Duodenal mucosa (tissue), 2 donors: ENCODE measurements at regions not wholly inside any gene's neighbourhood (a gene's known extent, or its start where the extent isn't known, plus 50 kb on each side); places are given as distances from the start of the nearest gene placed in this dataset.

Experiments used
- H3K27ac ChIP-seq: one replicate; pipeline ENCODE4 v1.7.0; 2013; ENCODE audit warnings: low read depth, low read length
- H3K27me3 ChIP-seq, 2 donors: one replicate each; pipeline ENCODE4 v1.7.0; 2013; ENCODE audit warnings: low read length in 2 of 2, control low read depth in 1 of 2; ENCODE audit not compliant: insufficient read depth in 2 of 2, control insufficient read depth in 1 of 2
- H3K36me3 ChIP-seq, 2 donors: one replicate each; pipeline ENCODE4 v1.7.0; 2013; ENCODE audit warnings: low read length in 2 of 2, control low read depth in 1 of 2; ENCODE audit not compliant: insufficient read depth in 2 of 2, control insufficient read depth in 1 of 2
- H3K4me1 ChIP-seq, 2 donors: one replicate each; pipeline ENCODE4 v1.7.0; 2013; ENCODE audit warnings: low read length in 2 of 2, control low read depth in 1 of 2; ENCODE audit not compliant: insufficient read depth in 2 of 2, control insufficient read depth in 1 of 2
- H3K4me3 ChIP-seq, 2 donors: one replicate each; pipeline ENCODE4 v1.7.0; 2013; ENCODE audit warnings: low read length in 2 of 2, low read depth in 1 of 2
- H3K9ac ChIP-seq, 2 donors: one replicate each; pipeline ENCODE4 v1.7.0; 2013; ENCODE audit warnings: low read length in 2 of 2, low read depth in 1 of 2
- H3K9me3 ChIP-seq, 2 donors: one replicate each; pipeline ENCODE4 v1.7.0; 2013; ENCODE audit warnings: low read length in 2 of 2, control low read depth in 1 of 2; ENCODE audit not compliant: control insufficient read depth in 1 of 2

DNA sequence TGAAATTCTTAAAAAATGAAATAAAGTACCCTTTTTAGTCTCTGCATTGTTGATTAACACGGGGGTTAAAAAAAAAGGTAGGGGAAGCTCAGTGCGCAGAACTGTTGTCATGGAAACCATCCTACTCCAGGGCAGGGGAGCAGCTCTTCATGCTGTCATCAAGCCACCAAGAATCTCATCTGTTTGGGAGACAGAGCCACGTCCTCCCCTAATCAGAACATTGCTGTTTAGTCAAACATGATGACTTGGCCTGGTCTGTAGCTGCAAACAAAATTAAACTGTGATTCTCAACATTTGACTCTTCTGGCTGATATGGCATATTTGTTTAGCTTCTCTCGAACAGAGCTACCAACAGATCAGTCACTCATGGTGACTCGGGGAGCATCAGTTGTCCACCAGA lies 254.4 kb upstream of the KLF14 start:
- Histone ChIP-seq H3K27ac (no peak overlapping the region), H3K9me3 (no peaks in the 10 kb centered on the region), H3K36me3 (peaks cover 0 to 1% of the 10 kb centered on the region in 2 donors), H3K4me3 (no peak overlapping the region), H3K4me1 (peaks cover 40 to 41% of the 10 kb centered on the region in 2 donors), H3K9ac (no peak overlapping the region), H3K27me3 (no peaks in the 10 kb centered on the region)

- H3K9me3 ChIP-seq: no peaks in the 10 kb centered on the region
- no peak overlapping the region for H3K4me3 ChIP-seq
- peaks cover 46% of the 10 kb centered on the region in 2 donors for H3K4me1 ChIP-seq
- no peak overlapping the region for H3K9ac ChIP-seq
- no peaks in the 10 kb centered on the region for H3K27me3 ChIP-seq
- H3K36me3 ChIP-seq: no peaks in the 10 kb centered on the region
- no peak overlapping the region for H3K27ac ChIP-seq
These were observed 255.2 kb upstream of the KLF14 start for GRCh38 chr7:130989101-130989795.

- Histone ChIP-seq H3K27ac (no peak overlapping the region), H3K36me3 (no peaks in the 10 kb centered on the region), H3K4me3 (no peak overlapping the region), H3K9ac (no peak overlapping the region), H3K9me3 (no peaks in the 10 kb centered on the region), H3K4me1 (peaks cover 50% of the 10 kb centered on the region in 2 donors), H3K27me3 (no peaks in the 10 kb centered on the region)
These were observed 256.3 kb upstream of the KLF14 start for GRCh38 chr7:130990178-130990832.

DNA sequence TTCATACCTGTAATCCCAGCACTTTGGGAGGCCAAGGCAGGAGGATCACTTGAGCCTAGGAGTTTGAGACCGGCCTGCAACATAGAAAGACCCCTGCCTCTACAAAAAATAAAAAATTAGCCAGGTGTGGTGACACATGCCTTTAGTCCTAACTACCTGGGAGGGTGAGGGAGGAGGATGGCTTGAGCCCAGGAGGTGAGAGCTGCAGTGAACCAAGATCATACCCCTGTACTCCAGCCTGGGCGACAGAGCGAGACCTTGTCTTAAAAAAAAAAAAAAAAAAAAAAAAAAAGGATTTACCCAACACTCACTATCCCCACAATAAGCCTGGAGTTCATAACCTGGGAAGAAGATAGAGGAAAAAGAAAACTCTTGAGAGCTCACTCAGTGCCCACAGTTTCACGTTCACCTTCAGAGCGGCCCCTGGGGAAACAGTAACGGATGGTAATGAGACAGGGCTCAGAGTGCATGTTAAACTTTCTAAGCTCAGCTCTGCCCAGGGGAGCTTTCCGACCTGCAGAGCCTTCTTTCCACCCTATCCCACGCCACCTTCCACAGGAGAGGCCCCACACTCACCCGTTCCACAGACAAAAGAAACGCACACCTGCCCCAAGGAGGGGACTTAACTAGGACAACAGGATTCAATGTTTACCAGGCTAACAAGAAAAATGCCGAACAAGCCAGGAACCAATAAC lies 259.8 kb upstream of the KLF14 start:
- Histone ChIP-seq H3K4me1 (peaks cover 56 to 61% of the 10 kb centered on the region in 2 donors), H3K9ac (peak overlapping the region in 1 of 2 donors; percentile 3), H3K27me3 (no peaks in the 10 kb centered on the region), H3K4me3 (peak overlapping the region in 1 of 2 donors; percentile 18), H3K36me3 (no peaks in the 10 kb centered on the region), H3K27ac (peak overlapping the region; percentile 57), H3K9me3 (no peaks in the 10 kb centered on the region)

DNA sequence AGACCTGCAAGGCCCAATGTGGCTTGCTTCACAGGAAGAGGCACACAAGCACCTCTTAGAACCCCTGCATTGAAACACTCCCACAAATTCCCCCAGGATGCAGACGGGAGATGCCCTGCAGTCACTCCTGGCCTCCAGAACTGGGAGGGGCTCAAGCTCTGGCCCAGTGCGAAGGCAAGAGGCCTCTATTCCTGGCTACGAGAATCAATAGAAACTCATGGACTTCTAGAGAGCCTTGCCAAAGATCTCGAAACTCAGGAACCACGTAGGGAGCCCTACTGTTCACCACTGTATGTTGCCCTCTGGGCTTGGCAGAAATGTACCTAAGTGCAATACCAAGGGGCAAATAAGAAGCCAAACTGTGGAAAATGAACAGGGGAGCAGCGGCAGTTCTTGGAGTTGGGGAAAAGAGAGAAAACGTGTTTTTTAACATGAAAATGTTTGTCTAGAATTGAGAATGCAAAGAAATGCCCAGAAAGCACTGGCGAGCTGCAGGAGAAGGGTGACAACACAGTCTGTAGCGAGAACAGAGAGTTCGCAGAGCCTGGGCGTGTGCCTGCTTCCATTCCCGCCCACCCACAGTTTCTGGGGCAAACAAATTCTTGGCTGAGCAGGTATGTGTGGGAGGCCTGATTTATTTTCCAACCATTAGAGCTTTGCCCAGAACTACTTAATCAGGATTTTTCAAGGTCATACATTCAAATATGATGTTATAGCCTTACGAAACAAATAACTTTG lies 260.5 kb upstream of the KLF14 start:
- Histone ChIP-seq H3K9ac (peak overlapping the region in 1 of 2 donors; percentile 3), H3K4me3 (peak overlapping the region in 1 of 2 donors; percentile 18), H3K36me3 (no peaks in the 10 kb centered on the region), H3K27ac (peak overlapping the region; percentile 57), H3K27me3 (no peaks in the 10 kb centered on the region), H3K9me3 (no peaks in the 10 kb centered on the region), H3K4me1 (peaks cover 59% of the 10 kb centered on the region in 2 donors)

DNA sequence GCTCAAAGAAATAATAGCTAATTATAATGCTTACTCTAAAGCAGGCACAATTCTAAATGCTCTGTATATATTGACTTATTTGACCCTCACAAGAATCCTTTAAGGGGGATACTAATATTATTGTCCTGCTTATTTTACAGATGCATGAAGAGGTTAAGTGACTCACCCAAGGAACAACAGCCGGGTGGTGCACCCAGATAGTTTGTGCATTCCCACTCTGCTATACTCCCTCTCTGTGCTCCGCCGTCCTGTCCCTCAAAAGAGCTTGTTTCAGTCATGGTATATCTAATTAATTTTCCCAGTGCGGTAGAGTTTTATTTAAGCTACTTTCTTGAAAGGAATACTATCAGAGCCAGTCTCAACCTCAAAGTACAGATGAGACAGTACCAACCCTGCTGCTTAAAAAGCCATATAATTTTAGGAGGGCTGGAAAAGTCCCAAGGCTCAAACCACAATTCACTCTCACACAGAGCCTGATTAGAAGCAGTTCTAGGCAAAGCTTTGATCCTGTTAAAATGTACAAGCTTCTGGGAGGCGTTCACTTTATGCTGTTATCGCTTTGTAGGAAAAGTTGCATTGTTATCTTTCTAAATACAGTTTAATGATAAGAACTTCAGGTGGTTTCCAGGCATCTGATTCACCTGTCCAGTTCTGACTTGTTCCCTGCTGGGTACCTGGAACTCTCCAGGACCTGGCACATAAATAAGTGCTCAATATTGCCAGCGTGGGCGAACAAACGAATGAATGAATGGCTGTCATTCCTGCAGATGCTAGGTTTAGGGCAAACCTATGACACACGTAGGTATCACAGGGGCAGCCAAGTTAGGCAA lies 261.5 kb upstream of the KLF14 start:
- Histone ChIP-seq H3K4me3 (no peak overlapping the region), H3K9ac (no peak overlapping the region)

GRCh38 chr7:130996205-130996832 lies 262.3 kb upstream of the KLF14 start:
- H3K4me3 ChIP-seq: peak overlapping the region in 1 of 2 donors; percentile 21
- no peak overlapping the region for H3K9ac ChIP-seq

More for the DNA sequence above, 261.5 kb upstream of the KLF14 start:
- no peaks in the 10 kb centered on the region for H3K9me3 ChIP-seq
- H3K27me3 ChIP-seq: no peaks in the 10 kb centered on the region
- H3K4me1 ChIP-seq: peaks cover 54 to 67% of the 10 kb centered on the region in 2 donors
- H3K27ac ChIP-seq: peak overlapping the region; percentile 26
- H3K36me3 ChIP-seq: no peaks in the 10 kb centered on the region

GRCh38 chr7:130996833-130997231 lies 262.8 kb upstream of the KLF14 start:
- no peaks in the 10 kb centered on the region for H3K9me3 ChIP-seq
- H3K27ac ChIP-seq: peak overlapping the region; percentile 62
- H3K27me3 ChIP-seq: no peaks in the 10 kb centered on the region
- H3K4me1 ChIP-seq: peaks cover 48 to 62% of the 10 kb centered on the region in 2 donors
- peak overlapping the region in 1 of 2 donors; percentile 21 for H3K4me3 ChIP-seq
- no peaks in the 10 kb centered on the region for H3K36me3 ChIP-seq
- H3K9ac ChIP-seq: no peak overlapping the region

More at GRCh38 chr7:130996205-130996832, 262.3 kb upstream of the KLF14 start:
- no peaks in the 10 kb centered on the region for H3K36me3 ChIP-seq
- H3K27me3 ChIP-seq: no peaks in the 10 kb centered on the region
- H3K27ac ChIP-seq: peak overlapping the region; percentile 62
- H3K4me1 ChIP-seq: peaks cover 48 to 62% of the 10 kb centered on the region in 2 donors
- no peaks in the 10 kb centered on the region for H3K9me3 ChIP-seq
